ENCODE measurements at regions not wholly inside any gene's neighbourhood (a gene's known extent, or its start where the extent isn't known, plus 50 kb on each side); places are given as distances from the start of the nearest gene placed in this dataset.

GRCh38 chr15:97652041-97652440, 308.5 kb upstream of the ARRDC4 start:
- no peak for DNase-seq (ENCODE audit: extremely low spot score)
- no peak for TF ChIP-seq CTCF (IDR thresholded peaks at IDR 0.05; ENCODE audit: control extremely low read depth, extremely low read depth, low read depth, missing control alignments)
- POLR2A ChIA-PET = no interaction called here
- CTCF ChIA-PET = interaction anchor here (1.0 kb wide), 1 partner anchor 11 kb away, joined by 4 read pairs; no protein-coding TSS in a partner anchor

GRCh38 chr15:97652700-97653167, 307.8 kb upstream of the ARRDC4 start:
- CTCF ChIA-PET = interaction anchor here (1.0 kb wide), 1 partner anchor 10 kb away, joined by 4 read pairs; no protein-coding TSS in a partner anchor
- POLR2A ChIA-PET = no interaction called here

GRCh38 chr15:97653896-97654295, 306.6 kb upstream of the ARRDC4 start:
- DNase-seq (ENCODE audit: extremely low spot score) = no peak
- POLR2A ChIA-PET = no interaction called here
- CTCF ChIA-PET = no interaction called here
- no peak for TF ChIP-seq CTCF (IDR thresholded peaks at IDR 0.05; ENCODE audit: control extremely low read depth, extremely low read depth, low read depth, missing control alignments)

More at GRCh38 chr15:97652700-97653167, 307.8 kb upstream of the ARRDC4 start:
- DNase-seq (ENCODE audit: extremely low spot score) = no peak
- TF ChIP-seq CTCF (IDR thresholded peaks at IDR 0.05; ENCODE audit: control extremely low read depth, extremely low read depth, low read depth, missing control alignments) = no peak

GRCh38 chr15:97654481-97655076, 305.9 kb upstream of the ARRDC4 start:
- ChIA-PET POLR2A (no interaction called here), CTCF (no interaction called here)
- TF ChIP-seq CTCF (IDR thresholded peaks at IDR 0.05; ENCODE audit: control extremely low read depth, extremely low read depth, low read depth, missing control alignments) = no peak
- no peak for DNase-seq (ENCODE audit: extremely low spot score)

- DNase-seq (ENCODE audit: extremely low spot score) = no peak
- CTCF ChIA-PET = interaction anchor here (1.0 kb wide), 1 partner anchor 14 kb away, joined by 4 read pairs; no protein-coding TSS in a partner anchor
- TF ChIP-seq CTCF (IDR thresholded peaks at IDR 0.05; ENCODE audit: control extremely low read depth, extremely low read depth, low read depth, missing control alignments) = no peak
- POLR2A ChIA-PET = no interaction called here
Measured at GRCh38 chr15:97661796-97662195, 298.7 kb upstream of the ARRDC4 start.

- ChIA-PET POLR2A (no interaction called here), CTCF (no interaction called here)
- TF ChIP-seq CTCF (IDR thresholded peaks at IDR 0.05; ENCODE audit: control extremely low read depth, extremely low read depth, low read depth, missing control alignments) = no peak
- DNase-seq (ENCODE audit: extremely low spot score) = no peak
Measured at GRCh38 chr15:97672586-97672985, 287.9 kb upstream of the ARRDC4 start.

Measured in GM10248 (cell line).